GM19025 (cell line): ENCODE measurements at regions not wholly inside any gene's neighbourhood (a gene's known extent, or its start where the extent isn't known, plus 50 kb on each side); places are given as distances from the start of the nearest gene placed in this dataset.
"Not testable (repeated sequence)": the region's sequence is repeated elsewhere in the genome, so short reads cannot be mapped to it uniquely, and the experiment has no call there.

Experiments used
- ATAC-seq: cut with Tn5 transposase; IDR thresholded peaks from one replicate; pipeline ENCODE4 v1.9.1; 2021; ENCODE audit warnings: mild to moderate bottlenecking, low read depth, moderate library complexity; ENCODE audit not compliant: unreplicated experiment

DNA sequence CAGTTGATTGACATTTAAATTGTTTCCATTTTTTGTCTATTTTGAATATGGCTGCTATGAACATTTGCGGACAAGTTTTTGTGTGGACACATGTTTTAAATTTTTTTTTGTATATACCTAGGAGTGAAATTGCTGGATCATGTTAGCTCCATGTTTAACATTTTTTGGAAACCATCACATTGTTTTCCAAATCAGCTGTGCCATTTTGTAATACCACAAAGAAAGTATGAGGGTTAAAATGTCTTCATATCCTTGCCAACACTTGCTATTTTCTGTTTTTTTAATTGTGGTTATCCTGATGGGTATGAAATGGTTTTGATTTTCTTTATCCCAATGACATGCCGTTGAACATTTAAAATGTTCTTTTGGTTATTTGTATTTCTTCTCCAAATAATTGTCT lies 52.1 kb downstream of the CARTPT start:
- no peak for ATAC-seq

DNA sequence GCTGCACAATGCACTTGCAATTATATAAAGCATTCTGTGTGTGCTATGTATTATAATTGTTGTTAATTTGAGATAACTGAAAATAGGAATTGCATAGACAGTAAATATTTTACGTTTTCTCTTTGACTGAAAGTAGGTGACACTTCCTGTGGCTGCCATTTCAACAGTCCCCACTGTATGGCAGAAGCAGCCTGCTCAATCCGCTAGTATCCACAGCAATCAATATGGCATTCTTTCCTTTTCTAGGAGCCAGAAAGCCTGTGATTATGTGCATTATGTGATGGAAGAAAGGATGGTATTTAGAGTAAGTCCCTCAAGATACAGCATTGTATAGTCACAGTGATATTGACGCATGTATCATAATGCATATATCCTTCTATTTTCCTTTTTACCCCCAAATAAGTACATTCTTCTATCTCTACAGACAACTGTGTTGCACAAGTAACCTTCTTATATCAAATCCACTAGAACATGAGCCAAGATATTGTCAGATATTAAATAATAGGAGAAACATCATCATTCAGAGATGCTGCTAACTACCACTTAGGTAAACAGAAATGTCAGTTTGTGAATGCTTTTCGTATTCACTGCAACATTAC lies 59.7 kb downstream of the CARTPT start:
- no peak for ATAC-seq

DNA sequence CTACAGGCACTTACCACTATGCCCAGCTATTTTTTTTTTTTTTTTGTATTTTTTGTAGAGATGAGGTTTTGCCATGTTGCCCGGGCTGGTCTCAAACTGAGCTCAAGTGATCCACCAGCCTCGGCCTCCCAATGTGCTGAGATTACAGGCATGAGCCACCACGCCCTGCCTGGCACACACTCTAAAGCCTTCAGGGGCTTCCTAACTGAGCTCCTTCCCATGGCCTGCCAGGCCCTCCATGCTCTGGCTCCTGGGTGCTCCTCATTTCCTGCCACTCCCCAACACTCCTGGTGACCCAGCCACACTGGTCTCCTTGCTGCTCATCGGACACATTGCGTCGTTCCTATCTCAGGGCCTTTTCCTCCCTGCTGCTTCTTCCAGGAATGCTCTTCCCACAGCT lies 61.5 kb downstream of the CARTPT start:
- no peak for ATAC-seq

DNA sequence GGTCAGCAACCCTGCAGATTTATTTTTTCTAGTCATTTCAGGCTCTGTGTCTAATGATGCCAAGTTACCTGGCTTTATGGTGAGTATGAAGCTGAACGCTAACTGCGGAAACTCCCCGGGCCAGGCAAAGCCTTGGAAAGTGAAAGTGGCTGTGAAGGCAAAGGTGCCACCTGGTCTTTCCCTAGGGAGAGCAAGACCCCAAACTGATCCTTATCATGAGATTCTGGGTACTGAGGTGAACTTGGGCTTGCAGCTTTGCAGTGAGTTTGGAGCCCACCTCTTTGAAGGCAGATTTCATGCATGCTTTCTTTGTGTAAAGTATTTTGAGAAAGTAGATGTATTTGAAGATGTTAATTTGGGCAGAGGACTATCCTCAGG lies 63.3 kb downstream of the CARTPT start:
- ATAC-seq, result peak; percentile 36

DNA sequence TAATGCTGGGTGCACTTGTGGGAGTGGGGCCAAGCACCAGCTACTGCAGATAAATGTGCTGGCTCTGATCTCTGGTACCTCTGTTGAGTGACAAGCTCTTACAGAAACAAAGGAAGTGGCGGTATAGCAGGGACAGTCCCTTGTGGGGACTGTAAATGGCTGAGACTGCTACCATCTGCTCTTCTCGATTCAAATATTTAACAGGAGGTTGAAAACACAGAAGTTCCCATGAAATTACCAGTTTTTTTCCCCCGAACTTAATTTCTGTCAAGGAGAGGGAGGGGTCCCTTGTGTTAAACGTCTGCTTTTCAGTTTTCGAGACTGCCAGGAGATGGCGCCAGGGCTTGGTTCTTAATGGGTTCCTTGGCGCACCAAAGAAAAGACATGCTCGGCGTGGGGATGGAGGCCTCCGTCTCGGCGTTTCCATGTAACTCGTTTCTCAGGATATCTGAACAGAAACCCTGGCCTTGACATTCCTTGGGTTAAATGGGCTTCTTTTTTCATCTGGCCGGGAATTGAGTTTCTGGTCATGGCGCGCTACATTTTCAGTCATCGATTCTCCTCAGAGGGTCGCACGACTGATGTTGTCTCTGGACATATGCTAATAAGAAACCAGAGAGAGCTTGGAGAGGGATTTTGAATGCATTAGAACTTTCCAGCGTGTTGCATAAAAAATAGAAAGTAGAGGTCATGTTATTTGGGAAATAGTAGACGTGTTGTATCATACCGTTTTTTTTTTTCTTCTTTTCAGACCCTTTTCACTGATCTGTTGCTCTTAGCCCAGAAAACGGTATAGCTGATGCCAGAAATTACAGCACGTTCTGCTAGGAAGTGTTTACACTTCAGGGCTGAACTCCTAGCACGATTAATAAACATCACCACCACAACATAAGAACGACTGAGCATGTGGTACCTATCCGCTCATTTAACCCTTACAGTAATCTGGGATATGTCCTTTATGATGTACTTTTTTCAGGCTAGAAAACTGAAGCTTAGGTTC lies 64.0 kb downstream of the CARTPT start:
- ATAC-seq, result peak; percentile 99

DNA sequence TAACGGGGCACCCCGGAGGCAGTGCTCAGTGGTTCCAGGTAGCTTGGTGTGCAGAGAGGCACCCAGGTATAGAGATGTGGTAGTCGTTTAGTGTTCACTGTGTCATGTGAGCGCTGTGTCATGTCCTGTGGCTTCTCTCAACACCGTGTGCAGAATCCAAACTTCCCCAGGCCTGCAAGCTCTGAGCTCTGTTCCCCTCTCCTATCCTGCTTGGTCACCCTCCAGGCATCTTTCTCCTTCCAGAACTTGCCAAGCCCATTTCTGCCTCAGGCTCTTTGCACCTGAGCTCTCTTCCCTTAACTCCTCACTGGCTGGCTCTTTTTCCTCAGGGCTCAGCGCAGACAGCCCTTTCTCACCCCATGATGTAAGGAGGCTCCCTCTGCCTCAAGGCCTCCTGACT lies 64.8 kb downstream of the CARTPT start:
- no peak for ATAC-seq

DNA sequence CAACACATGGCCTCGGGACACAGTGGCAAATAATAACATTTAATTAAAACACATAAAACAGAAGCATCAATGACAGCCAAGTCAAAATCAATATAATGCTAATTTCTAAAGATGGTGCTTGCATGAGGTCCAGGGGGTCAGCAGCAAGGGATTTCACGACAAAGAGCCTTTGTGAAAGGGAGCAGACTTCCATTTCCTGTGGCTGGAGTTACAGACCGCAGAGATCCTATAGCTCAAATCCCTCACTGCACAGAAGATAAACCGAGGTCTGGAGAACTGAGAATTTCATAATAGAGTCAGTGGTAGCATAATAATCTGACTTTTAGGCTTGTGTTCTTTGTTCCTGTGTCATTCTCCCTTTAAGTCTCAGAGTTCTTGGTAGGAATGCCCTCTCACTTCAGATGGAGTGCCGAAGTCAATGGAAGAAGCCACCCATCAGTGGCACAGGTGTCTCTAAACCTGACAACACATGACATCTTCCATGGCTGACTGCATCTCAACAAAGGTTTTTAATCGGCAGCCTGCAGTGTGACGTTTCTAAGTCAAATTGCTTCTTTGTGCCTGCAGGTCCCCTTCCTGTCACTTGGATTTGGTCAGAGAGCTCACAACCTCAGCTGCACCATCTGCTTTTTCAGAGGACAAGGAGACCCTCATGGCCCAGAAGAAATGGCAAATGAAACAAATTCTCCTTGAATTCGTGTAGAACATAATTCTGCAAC lies 67.4 kb downstream of the CARTPT start:
- ATAC-seq, result no peak

DNA sequence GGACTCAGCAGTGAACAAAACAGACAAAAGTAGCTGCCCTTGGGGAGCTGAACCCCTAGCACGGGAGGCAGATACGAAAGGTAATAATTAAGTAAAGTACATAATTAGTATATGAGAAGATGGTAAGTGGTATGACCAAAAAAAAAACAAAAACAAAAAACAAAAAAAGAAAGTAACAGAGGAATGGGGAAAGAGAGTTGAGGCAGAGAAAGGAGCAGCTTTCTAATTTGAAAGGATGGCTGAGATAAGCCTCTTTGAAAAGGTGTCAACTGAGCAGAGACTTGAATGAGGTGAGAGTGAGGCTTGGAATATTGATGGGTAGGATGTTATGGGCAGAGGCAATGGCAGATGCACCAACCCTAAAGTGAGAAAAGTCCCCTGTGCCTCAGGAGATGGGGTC lies 69.7 kb downstream of the CARTPT start:
- ATAC-seq, result no peak

DNA sequence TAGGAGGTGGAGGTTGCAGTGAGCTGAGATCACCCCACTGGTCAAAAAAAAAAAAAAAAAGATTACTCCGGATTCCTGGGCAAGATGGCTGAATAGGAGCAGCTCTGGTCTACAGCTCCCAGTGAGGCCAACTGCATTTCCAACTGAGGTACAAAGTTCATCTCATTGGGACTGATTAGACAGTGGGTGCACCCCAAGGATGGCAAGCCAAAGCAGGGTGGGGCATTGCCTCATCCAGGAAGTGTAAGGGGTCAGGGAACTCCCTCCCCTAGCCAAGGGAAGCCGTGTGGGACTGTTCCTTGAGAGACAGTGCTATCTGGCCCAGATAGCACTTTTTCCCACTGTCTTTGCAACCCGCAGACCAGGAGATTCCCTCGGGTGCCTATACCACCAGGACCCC lies 70.7 kb downstream of the CARTPT start:
- ATAC-seq, result no peak

DNA sequence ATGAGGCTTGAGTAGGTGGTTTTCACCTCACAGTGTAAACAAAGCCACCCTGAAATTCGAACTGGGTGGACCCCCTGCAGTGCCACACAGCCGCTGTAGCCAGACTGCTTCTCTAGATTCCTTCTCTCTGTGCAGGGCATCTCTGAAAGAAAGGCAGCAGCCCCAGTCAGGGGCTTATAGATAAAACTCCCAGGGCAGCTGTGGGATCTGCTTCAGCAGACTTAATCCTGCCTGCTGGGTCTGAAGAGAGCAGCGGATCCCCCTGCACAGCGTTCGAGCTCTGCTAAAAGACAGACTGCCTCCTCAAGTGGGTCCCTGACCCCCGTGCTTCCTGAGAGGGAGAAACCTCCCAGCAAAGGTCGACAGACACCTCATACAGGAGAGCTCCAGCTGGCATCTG lies 71.4 kb downstream of the CARTPT start:
- ATAC-seq, result no peak

DNA sequence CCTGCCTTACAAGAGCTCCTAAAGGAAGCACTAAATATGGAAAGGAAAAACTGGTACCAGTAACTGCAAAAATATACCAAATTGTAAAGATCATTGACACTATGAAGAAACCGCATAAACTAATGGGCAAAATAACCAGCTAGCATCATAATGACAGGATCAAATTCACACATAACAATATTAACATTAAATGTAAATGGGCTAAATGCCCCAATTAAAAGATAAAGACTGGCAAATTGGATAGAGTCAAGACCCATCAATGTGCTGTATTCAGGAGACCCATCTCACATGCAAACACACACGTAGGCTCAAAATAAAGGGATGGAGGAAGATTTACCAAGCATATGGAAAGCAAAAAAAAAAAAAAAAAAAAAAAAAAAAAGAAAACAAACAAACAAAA lies 73.0 kb downstream of the CARTPT start:
- not testable (repeated sequence) for ATAC-seq

DNA sequence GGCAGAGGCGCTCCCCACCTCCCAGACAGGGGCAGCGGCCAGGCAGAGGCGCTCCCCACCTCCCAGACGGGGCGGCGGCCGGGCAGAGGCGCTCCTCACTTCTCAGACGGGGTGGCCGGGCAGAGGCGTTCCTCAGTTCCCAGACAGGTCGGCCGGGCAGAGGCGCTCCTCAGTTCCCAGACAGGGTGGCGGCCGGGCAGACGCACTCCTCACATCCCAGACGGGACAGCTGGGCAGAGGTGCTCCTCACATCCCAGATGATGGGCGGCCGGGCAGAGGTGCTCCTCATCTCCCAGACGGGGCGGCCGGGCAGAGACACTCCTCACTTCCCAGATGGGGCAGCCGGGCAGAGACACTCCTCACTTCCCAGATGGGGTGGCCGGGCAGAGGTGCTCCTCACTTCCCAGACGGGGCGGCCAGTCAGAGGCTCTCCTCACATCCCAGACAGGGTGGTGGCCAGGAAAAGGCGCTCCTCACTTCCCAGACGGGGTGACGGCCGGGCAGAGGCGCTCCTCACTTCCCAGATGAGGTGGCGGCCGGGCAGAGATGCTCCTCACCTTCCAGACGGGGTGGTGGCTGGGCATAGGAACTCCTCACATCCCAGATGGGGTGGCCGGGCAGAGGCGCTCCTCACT lies 75.1 kb downstream of the CARTPT start:
- ATAC-seq, result no peak

DNA sequence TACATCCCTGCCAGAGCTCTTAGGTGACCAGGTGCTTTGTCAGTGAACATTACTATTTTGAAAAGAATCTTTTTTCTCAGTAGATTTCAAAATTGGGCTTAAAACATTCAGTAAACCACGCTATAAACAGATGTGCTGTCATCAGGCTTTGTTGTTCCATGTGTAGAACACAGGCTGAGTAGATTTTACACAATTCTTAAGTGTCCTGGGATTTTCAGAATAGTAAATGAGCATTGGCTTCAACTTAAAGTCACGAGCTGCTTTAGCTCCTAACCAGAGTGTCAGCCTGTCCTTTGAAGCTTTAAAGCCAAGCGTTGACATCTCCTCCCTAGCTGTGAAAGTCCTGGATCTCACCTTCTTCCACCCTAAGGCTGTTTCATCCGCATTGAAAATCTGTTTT lies 83.6 kb downstream of the CARTPT start:
- no peak for ATAC-seq

DNA sequence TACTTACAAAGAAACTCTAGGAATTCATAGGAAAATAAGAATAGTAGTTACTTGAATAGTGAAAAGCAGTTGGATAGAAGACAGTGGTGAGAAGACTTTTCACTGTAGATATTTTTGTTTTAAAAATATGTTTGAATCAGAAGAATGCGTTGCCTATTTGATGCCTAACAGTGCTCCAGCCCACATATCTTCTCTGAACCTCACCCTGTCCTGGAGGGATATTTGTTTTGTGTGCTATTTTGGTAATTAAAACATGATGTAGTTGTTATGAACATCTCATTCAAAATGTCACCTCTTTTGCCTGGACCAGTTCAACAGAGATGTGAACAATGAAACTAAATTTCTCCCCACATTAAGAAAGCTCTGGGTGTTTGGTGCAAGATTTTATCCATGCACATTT lies 87.6 kb downstream of the CARTPT start:
- no peak for ATAC-seq

DNA sequence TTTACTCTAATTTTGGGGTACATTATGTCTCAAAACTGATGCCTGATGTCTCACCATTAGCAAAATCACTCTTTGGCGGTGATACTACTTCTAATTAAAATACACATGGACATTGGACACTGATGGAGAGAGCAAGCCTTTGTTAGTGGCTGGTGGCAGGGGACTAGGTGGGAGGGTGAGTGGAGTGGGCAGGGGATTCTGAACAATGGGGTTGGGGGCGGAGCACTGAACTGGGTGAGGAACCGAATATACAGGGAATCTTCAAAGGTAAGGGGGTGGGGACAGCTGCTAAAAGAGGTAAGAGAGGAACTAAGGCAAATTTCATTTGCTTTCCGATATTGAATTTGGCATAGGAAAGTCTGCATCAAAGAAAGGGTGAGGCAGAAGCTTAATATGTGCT lies 88.8 kb downstream of the CARTPT start:
- ATAC-seq, result no peak

DNA sequence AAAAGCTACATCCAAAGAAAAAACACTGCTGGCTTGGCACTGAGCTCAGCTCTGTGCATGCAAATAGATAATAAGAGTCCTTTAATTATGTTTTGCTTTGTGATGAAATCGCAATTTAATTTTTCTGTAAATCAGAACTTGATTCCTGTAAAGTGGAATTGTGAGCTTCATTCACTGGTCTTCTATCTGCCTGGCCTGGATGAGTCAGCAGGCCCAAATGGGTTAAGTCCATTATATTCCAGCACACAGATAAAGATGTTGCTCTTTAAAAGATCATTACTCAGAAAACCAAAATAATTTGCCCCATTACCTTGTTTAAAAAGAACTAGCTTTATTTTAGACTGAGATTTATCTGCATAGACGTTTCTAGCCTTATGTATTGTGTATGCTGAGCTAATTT lies 90.4 kb downstream of the CARTPT start:
- ATAC-seq, result no peak

DNA sequence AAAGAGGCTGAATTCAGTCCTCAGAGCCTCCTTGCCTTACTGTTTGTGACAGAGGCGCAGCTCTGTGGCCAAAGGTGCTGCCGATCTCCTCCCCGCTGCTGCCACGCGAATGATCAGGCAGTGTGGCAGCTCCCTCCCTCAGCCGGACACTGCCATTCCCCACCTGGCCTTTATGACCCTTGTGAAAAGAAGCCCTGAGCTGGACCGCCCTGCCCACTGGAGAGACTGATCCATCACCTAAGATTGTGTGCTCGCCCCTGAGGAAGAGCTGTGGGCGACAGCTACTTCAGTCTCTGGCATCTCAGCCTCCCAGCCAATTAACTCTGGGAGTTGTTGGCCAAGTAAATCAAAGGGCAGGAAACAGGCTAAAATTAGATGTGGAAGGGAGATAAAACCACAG lies 90.9 kb downstream of the CARTPT start:
- ATAC-seq, result no peak

DNA sequence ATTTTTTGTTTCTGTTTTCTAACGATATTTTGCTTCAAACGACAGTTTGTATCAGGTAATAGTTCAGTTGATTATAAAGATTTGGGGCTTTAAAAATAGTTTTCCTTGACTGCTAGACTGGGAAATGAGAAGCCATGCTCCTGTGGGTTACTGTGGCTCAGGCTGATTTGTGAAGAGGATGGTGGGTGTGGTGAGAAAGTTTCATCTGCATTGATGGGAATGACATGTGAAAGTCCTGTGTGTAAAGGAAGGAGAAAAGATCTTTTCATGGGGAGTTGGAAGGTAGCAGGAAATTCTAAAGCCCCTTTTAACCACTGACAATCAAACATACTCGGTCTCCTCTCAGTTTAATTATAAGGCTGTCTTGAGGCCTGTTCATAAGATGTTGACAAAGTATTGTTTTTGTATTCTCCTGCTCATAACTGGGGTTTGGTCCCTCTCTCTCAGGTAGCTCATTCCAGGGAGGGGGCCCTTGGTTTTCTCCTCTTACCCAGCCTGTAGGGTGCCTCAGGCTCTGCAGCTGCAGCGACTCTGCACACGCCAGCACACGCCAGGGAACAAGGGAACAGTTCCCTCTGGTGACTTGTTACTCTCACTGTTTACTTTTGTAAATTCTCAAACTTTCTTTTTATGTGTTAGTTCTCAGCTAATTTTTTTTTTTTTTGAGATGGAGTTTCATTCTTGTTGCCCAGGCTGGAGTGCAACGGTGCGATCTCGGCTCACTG lies 91.6 kb downstream of the CARTPT start:
- ATAC-seq, result no peak

DNA sequence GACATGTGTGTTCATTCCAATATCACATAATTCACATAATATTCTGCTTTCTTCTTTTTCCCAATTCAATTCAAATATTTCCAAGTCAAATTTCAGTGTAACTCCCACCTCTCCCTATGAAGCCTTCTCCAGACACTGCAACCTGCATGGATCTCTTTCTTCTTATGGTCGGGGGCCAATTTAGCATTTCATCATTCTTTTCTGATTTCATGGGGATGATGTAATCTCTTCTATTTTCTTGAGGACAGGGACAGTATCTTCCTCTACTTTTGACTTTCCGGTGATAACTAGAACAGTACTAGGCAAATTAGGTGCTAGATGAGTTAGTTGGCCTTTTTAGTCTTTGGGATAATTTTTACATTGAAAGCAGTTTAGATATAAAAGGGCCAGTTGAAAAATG lies 92.7 kb downstream of the CARTPT start:
- ATAC-seq, result no peak

DNA sequence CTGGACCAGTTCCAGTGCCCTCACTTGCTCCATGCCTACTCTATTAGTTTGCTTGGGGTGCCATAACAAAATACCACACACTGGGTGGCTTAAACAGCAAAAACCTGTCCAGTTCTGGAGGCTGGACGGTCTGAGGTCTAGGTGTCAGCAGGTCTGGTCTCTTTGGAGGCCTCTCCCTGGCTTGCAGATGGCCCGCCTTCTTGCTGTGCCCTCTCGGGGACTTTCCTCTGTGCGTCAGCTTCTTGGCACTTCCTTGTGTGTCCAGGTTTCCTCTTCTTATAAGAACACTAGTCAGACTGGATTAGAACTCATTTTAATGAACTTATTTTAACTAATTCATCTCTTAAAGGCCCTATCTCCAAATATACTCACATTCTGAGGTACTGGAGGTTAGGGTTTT lies 97.2 kb downstream of the CARTPT start:
- ATAC-seq, result no peak
